ENCODE measurements at regions not wholly inside any gene's neighbourhood (a gene's known extent, or its start where the extent isn't known, plus 50 kb on each side); places are given as distances from the start of the nearest gene placed in this dataset.

- H3K4me3 Mint-ChIP-seq: no peak overlapping the region
- peaks cover 34% of the 10 kb centered on the region for H3K9me3 Mint-ChIP-seq
- TF ChIP-seq CTCF (IDR thresholded peaks at IDR 0.05; ENCODE audit: unreplicated experiment): no peak
- H3K4me1 Mint-ChIP-seq: peaks cover 20% of the 10 kb centered on the region
- peaks cover 13% of the 10 kb centered on the region for H3K36me3 Mint-ChIP-seq
- no peaks in the 10 kb centered on the region for H3K27me3 Mint-ChIP-seq (ENCODE audit: low read depth)
- no peak overlapping the region for H3K27ac Mint-ChIP-seq
- DNase-seq (ENCODE audit: low spot score in 2 of 2, unreplicated experiment in 2 of 2): no peak
Observed at GRCh38 chr13:21960108-21960507, 289.2 kb downstream of the FGF9 start.

GRCh38 chr13:21964686-21965085, 293.8 kb downstream of the FGF9 start:
- peaks cover 23% of the 10 kb centered on the region for H3K9me3 Mint-ChIP-seq
- H3K27me3 Mint-ChIP-seq (ENCODE audit: low read depth): no peaks in the 10 kb centered on the region
- TF ChIP-seq CTCF (IDR thresholded peaks at IDR 0.05; ENCODE audit: unreplicated experiment): no peak
- H3K4me3 Mint-ChIP-seq: no peak overlapping the region
- no peak overlapping the region for H3K27ac Mint-ChIP-seq
- H3K4me1 Mint-ChIP-seq: peaks cover 36% of the 10 kb centered on the region
- no peak for DNase-seq (ENCODE audit: low spot score in 2 of 2, unreplicated experiment in 2 of 2)
- peaks cover 9% of the 10 kb centered on the region for H3K36me3 Mint-ChIP-seq

- no peak for TF ChIP-seq CTCF (IDR thresholded peaks at IDR 0.05; ENCODE audit: unreplicated experiment)
- Mint-ChIP-seq H3K36me3 (peaks cover 9% of the 10 kb centered on the region), H3K4me3 (no peak overlapping the region), H3K9me3 (peaks cover 23% of the 10 kb centered on the region), H3K4me1 (peaks cover 32% of the 10 kb centered on the region), H3K27ac (no peak overlapping the region), H3K27me3 (ENCODE audit: low read depth) (no peaks in the 10 kb centered on the region)
- no peak for DNase-seq (ENCODE audit: low spot score in 2 of 2, unreplicated experiment in 2 of 2)
Observed at GRCh38 chr13:21965095-21965494, 294.2 kb downstream of the FGF9 start.

GRCh38 chr13:21966014-21966413, 295.1 kb downstream of the FGF9 start:
- Mint-ChIP-seq H3K27ac (no peak overlapping the region), H3K9me3 (peaks cover 23% of the 10 kb centered on the region), H3K27me3 (ENCODE audit: low read depth) (no peaks in the 10 kb centered on the region), H3K4me3 (no peak overlapping the region), H3K36me3 (peaks cover 9% of the 10 kb centered on the region), H3K4me1 (peaks cover 23% of the 10 kb centered on the region)
- no peak for TF ChIP-seq CTCF (IDR thresholded peaks at IDR 0.05; ENCODE audit: unreplicated experiment)
- DNase-seq (ENCODE audit: low spot score in 2 of 2, unreplicated experiment in 2 of 2): no peak

- TF ChIP-seq CTCF (IDR thresholded peaks at IDR 0.05; ENCODE audit: unreplicated experiment): no peak
- no peak overlapping the region for H3K27ac Mint-ChIP-seq
- H3K36me3 Mint-ChIP-seq: peaks cover 2% of the 10 kb centered on the region
- H3K9me3 Mint-ChIP-seq: peaks cover 11% of the 10 kb centered on the region
- no peaks in the 10 kb centered on the region for H3K27me3 Mint-ChIP-seq (ENCODE audit: low read depth)
- H3K4me3 Mint-ChIP-seq: no peak overlapping the region
- no peak for DNase-seq (ENCODE audit: low spot score in 2 of 2, unreplicated experiment in 2 of 2)
- H3K4me1 Mint-ChIP-seq: peaks cover 23% of the 10 kb centered on the region
Observed at GRCh38 chr13:21967871-21968270, 297.0 kb downstream of the FGF9 start.

GRCh38 chr13:21970172-21970571, 299.3 kb downstream of the FGF9 start:
- Mint-ChIP-seq H3K27ac (no peak overlapping the region), H3K4me3 (no peak overlapping the region), H3K36me3 (no peaks in the 10 kb centered on the region), H3K27me3 (ENCODE audit: low read depth) (no peaks in the 10 kb centered on the region), H3K9me3 (peaks cover 3% of the 10 kb centered on the region), H3K4me1 (peaks cover 23% of the 10 kb centered on the region)
- no peak for TF ChIP-seq CTCF (IDR thresholded peaks at IDR 0.05; ENCODE audit: unreplicated experiment)
- DNase-seq (ENCODE audit: low spot score in 2 of 2, unreplicated experiment in 2 of 2): no peak

Data from mesothelial cell of epicardium (in vitro differentiated cells).